GM18498 (cell line): ENCODE measurements at regions not wholly inside any gene's neighbourhood (a gene's known extent, or its start where the extent isn't known, plus 50 kb on each side); places are given as distances from the start of the nearest gene placed in this dataset.

Source experiments
- ATAC-seq: cut with Tn5 transposase; IDR thresholded peaks from one replicate; pipeline ENCODE4 v1.9.1; 2021; ENCODE audit warnings: mild to moderate bottlenecking, moderate library complexity; ENCODE audit not compliant: unreplicated experiment

GRCh38 chr13:85742355-85742754, 56.9 kb downstream of the SLITRK6 start:
- ATAC-seq: no peak

GRCh38 chr13:85741017-85741416, 58.2 kb downstream of the SLITRK6 start:
- ATAC-seq: no peak

GRCh38 chr13:85738696-85739320, 60.4 kb downstream of the SLITRK6 start:
- ATAC-seq: no peak

GRCh38 chr13:85737952-85738351, 61.3 kb downstream of the SLITRK6 start:
- no peak for ATAC-seq

GRCh38 chr13:85729296-85729695, 69.9 kb downstream of the SLITRK6 start:
- ATAC-seq: no peak

- no peak for ATAC-seq
Observed at GRCh38 chr13:85728811-85729210, 70.4 kb downstream of the SLITRK6 start.

- no peak for ATAC-seq
Observed at GRCh38 chr13:85725433-85725832, 73.8 kb downstream of the SLITRK6 start.

- no peak for ATAC-seq
Observed at GRCh38 chr13:85724546-85725432, 74.4 kb downstream of the SLITRK6 start.

- no peak for ATAC-seq
Observed at GRCh38 chr13:85719749-85720148, 79.5 kb downstream of the SLITRK6 start.

GRCh38 chr13:85717921-85718320, 81.3 kb downstream of the SLITRK6 start:
- ATAC-seq: no peak

- no peak for ATAC-seq
Observed at GRCh38 chr13:85710545-85710944, 88.7 kb downstream of the SLITRK6 start.

GRCh38 chr13:85709721-85710120, 89.5 kb downstream of the SLITRK6 start:
- no peak for ATAC-seq

- no peak for ATAC-seq
Observed at GRCh38 chr13:85709072-85709471, 90.1 kb downstream of the SLITRK6 start.

- no peak for ATAC-seq
Observed at GRCh38 chr13:85700906-85701305, 98.3 kb downstream of the SLITRK6 start.

- no peak for ATAC-seq
Observed at GRCh38 chr13:85698256-85698655, 101.0 kb downstream of the SLITRK6 start.

- ATAC-seq: no peak
Observed at GRCh38 chr13:85694992-85695391, 104.2 kb downstream of the SLITRK6 start.

- no peak for ATAC-seq
Observed at GRCh38 chr13:85693889-85694511, 105.2 kb downstream of the SLITRK6 start.

GRCh38 chr13:85690368-85690767, 108.9 kb downstream of the SLITRK6 start:
- ATAC-seq: no peak

GRCh38 chr13:85685436-85685835, 113.8 kb downstream of the SLITRK6 start:
- ATAC-seq: no peak

GRCh38 chr13:85675151-85675907, 123.9 kb downstream of the SLITRK6 start:
- no peak for ATAC-seq

GRCh38 chr13:85671336-85671735, 127.9 kb downstream of the SLITRK6 start:
- ATAC-seq: no peak
